ENCODE measurements at regions not wholly inside any gene's neighbourhood (a gene's known extent, or its start where the extent isn't known, plus 50 kb on each side); places are given as distances from the start of the nearest gene placed in this dataset.

DNA sequence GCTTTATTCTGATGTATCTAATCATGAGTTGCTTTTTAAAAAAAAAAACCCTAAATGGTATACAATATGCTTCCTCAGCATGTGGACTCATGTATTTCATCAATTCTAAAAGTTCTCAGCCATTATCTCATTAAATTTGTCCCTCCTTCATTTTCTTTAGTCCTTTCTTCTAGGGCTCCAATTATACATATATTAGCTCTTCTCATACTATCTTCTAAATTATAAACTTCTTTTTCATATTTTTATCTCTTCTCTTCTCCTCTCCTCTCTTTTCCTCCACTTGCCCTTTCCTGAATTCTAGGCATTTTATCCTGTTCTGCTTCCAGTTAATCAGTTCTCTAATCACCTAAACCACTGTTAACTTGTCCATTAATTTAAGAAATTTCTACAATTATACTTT, 55.0 kb upstream of the IL33 start:
- TF ChIP-seq, protein P1, sequence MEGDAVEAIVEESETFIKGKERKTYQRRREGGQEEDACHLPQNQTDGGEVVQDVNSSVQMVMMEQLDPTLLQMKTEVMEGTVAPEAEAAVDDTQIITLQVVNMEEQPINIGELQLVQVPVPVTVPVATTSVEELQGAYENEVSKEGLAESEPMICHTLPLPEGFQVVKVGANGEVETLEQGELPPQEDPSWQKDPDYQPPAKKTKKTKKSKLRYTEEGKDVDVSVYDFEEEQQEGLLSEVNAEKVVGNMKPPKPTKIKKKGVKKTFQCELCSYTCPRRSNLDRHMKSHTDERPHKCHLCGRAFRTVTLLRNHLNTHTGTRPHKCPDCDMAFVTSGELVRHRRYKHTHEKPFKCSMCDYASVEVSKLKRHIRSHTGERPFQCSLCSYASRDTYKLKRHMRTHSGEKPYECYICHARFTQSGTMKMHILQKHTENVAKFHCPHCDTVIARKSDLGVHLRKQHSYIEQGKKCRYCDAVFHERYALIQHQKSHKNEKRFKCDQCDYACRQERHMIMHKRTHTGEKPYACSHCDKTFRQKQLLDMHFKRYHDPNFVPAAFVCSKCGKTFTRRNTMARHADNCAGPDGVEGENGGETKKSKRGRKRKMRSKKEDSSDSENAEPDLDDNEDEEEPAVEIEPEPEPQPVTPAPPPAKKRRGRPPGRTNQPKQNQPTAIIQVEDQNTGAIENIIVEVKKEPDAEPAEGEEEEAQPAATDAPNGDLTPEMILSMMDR (IDR thresholded peaks at IDR 0.05) = no peak
- Histone ChIP-seq H3K27me3 (no peaks in the 10 kb centered on the region), H3K4me1 (no peaks in the 10 kb centered on the region), H3K4me3 (no peak overlapping the region), H3K9me3 (peaks cover 0 to 12% of the 10 kb centered on the region in 2 donors), H3K36me3 (no peaks in the 10 kb centered on the region), H3K27ac (no peak overlapping the region)
- DNase-seq (ENCODE audit: low spot score in 2 of 2) = no peak
- intact Hi-C loops (cut with DNase I) = no loop called here

DNA sequence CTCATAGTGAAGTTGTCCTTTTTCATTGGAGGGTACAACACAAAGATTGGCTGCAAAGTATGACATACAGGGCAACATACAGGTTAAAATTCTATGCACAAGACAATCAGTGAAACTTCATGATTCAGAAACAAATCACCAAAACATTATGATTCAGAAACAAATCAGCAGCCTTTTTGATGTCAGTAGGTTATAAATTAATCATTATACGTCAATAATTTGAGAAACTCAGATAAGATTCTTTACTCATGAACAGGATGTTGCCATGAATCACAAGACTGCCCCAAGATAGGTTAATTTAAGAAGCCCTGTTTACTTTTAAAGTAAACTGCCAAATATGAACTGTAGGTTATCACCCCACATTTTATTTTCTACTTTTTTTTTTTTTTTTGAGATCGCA, 62.2 kb upstream of the IL33 start:
- no peak for DNase-seq (ENCODE audit: low spot score in 2 of 2)
- TF ChIP-seq, protein P1 (IDR thresholded peaks at IDR 0.05) = no peak
- H3K4me1 ChIP-seq = no peaks in the 10 kb centered on the region
- no peak overlapping the region for H3K4me3 ChIP-seq
- intact Hi-C loops (cut with DNase I) = no loop called here
- no peaks in the 10 kb centered on the region for H3K9me3 ChIP-seq
- H3K36me3 ChIP-seq = no peaks in the 10 kb centered on the region
- no peak overlapping the region for H3K27ac ChIP-seq
- H3K27me3 ChIP-seq = no peaks in the 10 kb centered on the region

DNA sequence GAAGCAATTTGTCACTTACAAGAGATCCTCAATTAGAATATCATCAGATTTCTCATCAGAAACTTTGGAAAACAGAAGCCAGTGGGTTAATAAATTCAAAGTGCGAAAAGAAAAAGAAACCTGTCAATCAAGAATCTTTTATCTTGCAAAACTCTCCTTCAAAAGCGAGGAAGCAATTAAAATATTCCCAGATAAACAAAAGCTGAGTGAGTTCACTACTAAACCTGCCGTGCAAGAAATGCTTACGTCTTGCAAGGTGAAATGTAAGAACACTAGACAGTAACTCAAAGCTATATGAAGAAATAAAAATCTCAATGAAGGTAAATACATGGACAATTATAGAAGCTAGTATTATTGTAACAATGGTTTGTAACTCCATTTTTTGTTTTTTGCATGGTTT, 62.8 kb upstream of the IL33 start:
- DNase-seq (ENCODE audit: low spot score in 2 of 2) = no peak
- no peak overlapping the region for H3K4me3 ChIP-seq
- intact Hi-C loops (cut with DNase I) = no loop called here
- no peaks in the 10 kb centered on the region for H3K9me3 ChIP-seq
- H3K36me3 ChIP-seq = no peaks in the 10 kb centered on the region
- TF ChIP-seq, protein P1 (IDR thresholded peaks at IDR 0.05) = no peak
- H3K4me1 ChIP-seq = no peaks in the 10 kb centered on the region
- no peaks in the 10 kb centered on the region for H3K27me3 ChIP-seq
- no peak overlapping the region for H3K27ac ChIP-seq

DNA sequence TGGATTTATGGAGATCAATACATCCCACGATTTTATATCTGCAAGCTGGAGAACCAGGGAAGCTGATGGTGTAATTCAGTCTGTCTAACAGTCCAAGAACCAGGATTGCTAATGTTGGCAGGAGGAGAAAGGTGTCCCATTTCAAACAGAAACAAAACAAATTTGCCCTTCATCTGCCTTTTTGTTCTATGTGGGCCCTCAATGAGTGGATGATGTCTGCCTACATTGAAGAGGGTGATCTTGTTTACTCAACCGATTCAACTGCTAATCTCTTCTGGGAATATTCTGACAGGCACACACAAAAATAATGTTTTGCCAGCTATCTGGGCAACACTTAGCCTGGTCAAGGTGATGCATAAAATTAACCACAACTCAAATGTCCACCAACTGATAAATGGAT, 65.1 kb upstream of the IL33 start:
- no peaks in the 10 kb centered on the region for H3K27me3 ChIP-seq
- H3K4me1 ChIP-seq = no peaks in the 10 kb centered on the region
- intact Hi-C loops (cut with DNase I) = no loop called here
- H3K4me3 ChIP-seq = no peak overlapping the region
- DNase-seq (ENCODE audit: low spot score in 2 of 2) = no peak
- H3K36me3 ChIP-seq = no peaks in the 10 kb centered on the region
- no peaks in the 10 kb centered on the region for H3K9me3 ChIP-seq
- no peak overlapping the region for H3K27ac ChIP-seq
- TF ChIP-seq, protein P1 (IDR thresholded peaks at IDR 0.05) = no peak

DNA sequence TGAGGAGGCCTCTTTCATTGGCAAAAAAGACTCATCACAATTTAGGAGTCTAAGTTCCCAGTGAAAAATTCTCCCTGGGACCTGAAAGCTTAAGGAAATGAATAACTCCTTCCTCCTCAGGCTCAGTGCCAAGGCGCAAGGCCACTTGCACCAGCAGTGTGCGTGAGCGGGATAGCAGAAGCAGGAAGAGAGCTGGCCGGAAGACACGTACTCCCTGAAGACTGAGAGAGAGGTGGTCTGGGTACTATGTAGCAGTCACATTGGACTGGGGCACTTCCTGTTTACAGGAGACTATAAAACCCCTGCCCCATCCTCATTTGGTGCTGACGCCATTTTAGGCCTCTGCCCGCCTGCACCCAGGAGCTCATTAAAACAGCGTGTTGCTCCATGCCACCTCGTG, 66.3 kb upstream of the IL33 start:
- no peak for DNase-seq (ENCODE audit: low spot score in 2 of 2)
- Histone ChIP-seq H3K27ac (no peak overlapping the region), H3K4me1 (no peaks in the 10 kb centered on the region), H3K27me3 (no peaks in the 10 kb centered on the region), H3K4me3 (no peak overlapping the region), H3K36me3 (no peaks in the 10 kb centered on the region), H3K9me3 (no peaks in the 10 kb centered on the region)
- TF ChIP-seq, protein P1 (IDR thresholded peaks at IDR 0.05) = no peak
- intact Hi-C loops (cut with DNase I) = no loop called here

DNA sequence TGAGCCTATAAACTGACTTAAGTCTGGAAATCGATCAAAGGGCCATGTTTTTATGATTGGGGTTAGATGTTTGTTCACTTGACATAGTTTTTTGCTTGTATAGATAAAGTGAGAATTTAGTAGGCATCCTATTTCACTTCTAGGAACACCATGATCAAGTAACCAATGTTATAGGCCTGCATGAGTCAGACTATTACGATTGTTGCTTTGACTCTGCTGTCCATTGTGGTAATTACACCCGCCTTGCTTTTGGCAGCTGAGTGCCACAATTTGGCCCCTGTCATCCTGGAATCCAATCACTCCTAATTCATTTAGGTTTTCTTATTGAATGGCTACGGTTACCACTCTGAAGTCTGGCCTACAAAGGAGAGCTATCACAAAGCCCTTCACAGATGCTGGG, 67.8 kb upstream of the IL33 start:
- TF ChIP-seq, protein P1 (IDR thresholded peaks at IDR 0.05) = no peak
- Histone ChIP-seq H3K36me3 (no peaks in the 10 kb centered on the region), H3K9me3 (no peaks in the 10 kb centered on the region), H3K27ac (no peak overlapping the region), H3K4me1 (no peaks in the 10 kb centered on the region), H3K4me3 (no peak overlapping the region), H3K27me3 (no peaks in the 10 kb centered on the region)
- intact Hi-C loops (cut with DNase I) = no loop called here
- no peak for DNase-seq (ENCODE audit: low spot score in 2 of 2)
